H1 (cell line): ENCODE measurements at regions not wholly inside any gene's neighbourhood (a gene's known extent, or its start where the extent isn't known, plus 50 kb on each side); places are given as distances from the start of the nearest gene placed in this dataset.
"Not testable (repeated sequence)": the region's sequence is repeated elsewhere in the genome, so short reads cannot be mapped to it uniquely, and the experiment has no call there.

Source experiments
- CTCF ChIA-PET: fragments of 300-600 bp; sonication (Branson Sonifier 250); formaldehyde crosslinking; loops from one replicate; lab custom pipeline; 2021; ENCODE audit not compliant: partially characterized antibody; lab: Charles Lee
- POLR2A ChIA-PET: fragments of 300-600 bp; sonication (Branson Sonifier 250); formaldehyde crosslinking; loops from one replicate; lab custom pipeline; 2021; ENCODE audit warnings: inconsistent platforms; ENCODE audit not compliant: partially characterized antibody; lab: Charles Lee
- DNase-seq, 2 experiments: peaks; one replicate each; pipeline versions ENCODE4 v3.0.0 to v3.0.0-alpha.2; 2010 to 2022; ENCODE audit warnings: low spot score in 2 of 2, low read depth in 1 of 2, mixed read lengths in 1 of 2
- FAIRE-seq: peaks from 2 replicates; lab custom pipeline; 2011; peaks lifted over from hg19 to GRCh38; lab: Jason Lieb, UNC
- H2AFZ ChIP-seq: 2 replicates; pipeline ENCODE4 v1.8.1; 2012; ENCODE audit warnings: low read length, inconsistent platforms
- H2AK5ac ChIP-seq: 2 replicates; pipeline ENCODE4 v1.6.1; 2013; ENCODE audit warnings: low read depth, low read length
- H2BK120ac ChIP-seq: replicated peaks from 2 replicates; pipeline ENCODE3; 2013; ENCODE audit warnings: low read depth, low read length, inconsistent platforms
- H2BK12ac ChIP-seq: 2 replicates; pipeline ENCODE4 v1.6.1; 2013; ENCODE audit warnings: low read depth, low read length
- H2BK15ac ChIP-seq: 2 replicates; pipeline ENCODE4 v1.6.1; 2013; ENCODE audit warnings: low read length
- H2BK20ac ChIP-seq: 2 replicates; pipeline ENCODE4 v1.6.1; 2013; ENCODE audit warnings: low read length
- H2BK5ac ChIP-seq: 2 replicates; pipeline ENCODE4 v1.6.1; 2013; ENCODE audit warnings: low read depth, low read length
- H3K14ac ChIP-seq: 2 replicates; pipeline ENCODE4 v1.6.1; 2013; ENCODE audit warnings: inconsistent platforms; ENCODE audit not compliant: insufficient read length
- H3K18ac ChIP-seq: 2 replicates; pipeline ENCODE4 v1.6.1; 2013; ENCODE audit warnings: low read length; ENCODE audit errors: extremely low read depth
- H3K23ac ChIP-seq: 2 replicates; pipeline ENCODE4 v1.6.1; 2013; ENCODE audit warnings: inconsistent platforms; ENCODE audit not compliant: insufficient read length
- H3K23me2 ChIP-seq: 2 replicates; pipeline ENCODE4 v1.6.1; 2013; ENCODE audit warnings: low read depth, low read length
- H3K27ac ChIP-seq: 2 replicates; pipeline ENCODE4 v1.6.1; 2011; ENCODE audit warnings: low read depth, low read length, inconsistent platforms
- H3K27me3 ChIP-seq, 4 experiments: replicated peaks in 1 of 4; 1 replicate in 1 of 4; 2 replicates in 3 of 4; pipeline versions ENCODE4 v1.6.1 to v1.8.1; 2011 to 2013; ENCODE audit warnings: low read length in 3 of 4, mild to moderate bottlenecking in 3 of 4, inconsistent platforms in 2 of 4, mixed read lengths in 2 of 4, moderate library complexity in 1 of 4; ENCODE audit not compliant: control insufficient read depth in 3 of 4, insufficient read depth in 3 of 4; ENCODE audit errors: extremely low read depth in 1 of 4
- H3K36me3 ChIP-seq, 4 experiments: 2 replicates each; pipeline versions ENCODE4 v1.6.1 to v1.8.1; 2011 to 2013; ENCODE audit warnings: mild to moderate bottlenecking in 4 of 4, low read length in 3 of 4, moderate library complexity in 2 of 4, control low read depth in 1 of 4, inconsistent platforms in 1 of 4; ENCODE audit not compliant: insufficient read depth in 4 of 4, control insufficient read depth in 2 of 4
- H3K4ac ChIP-seq: replicated peaks from 2 replicates; pipeline ENCODE3; 2013; ENCODE audit warnings: low read length, low read depth, mixed read lengths, inconsistent platforms; ENCODE audit not compliant: insufficient read length
- H3K4me1 ChIP-seq, 4 experiments: replicated peaks in 1 of 4; 1 replicate in 1 of 4; 2 replicates in 3 of 4; pipeline versions ENCODE4 v1.6.1 to v1.8.1; 2011 to 2013; ENCODE audit warnings: low read length in 3 of 4, inconsistent platforms in 2 of 4, mixed read lengths in 1 of 4; ENCODE audit not compliant: insufficient read depth in 4 of 4, control insufficient read depth in 3 of 4
- H3K4me2 ChIP-seq, 2 experiments: 2 replicates each; pipeline versions ENCODE4 v1.6.1 to v1.8.1; 2011 to 2013; ENCODE audit warnings: low read depth in 2 of 2, low read length in 2 of 2, control low read depth in 1 of 2, inconsistent platforms in 1 of 2, mild to moderate bottlenecking in 1 of 2; ENCODE audit not compliant: insufficient read depth in 1 of 2
- H3K4me3 ChIP-seq, 4 experiments: fragments of 200-600, 300-600 bp in 1 of 4; sonication (generic), shearing (Covaris generic), sonication (Bioruptor Twin) in 1 of 4; 2 replicates each; pipeline versions ENCODE4 v1.5.1 to v1.8.1; 2011 to 2016; ENCODE audit warnings: low read length in 4 of 4, low read depth in 3 of 4, control low read depth in 2 of 4, inconsistent platforms in 2 of 4, mild to moderate bottlenecking in 2 of 4, mixed read lengths in 1 of 4, moderate library complexity in 1 of 4; ENCODE audit not compliant: insufficient read depth in 2 of 4; ENCODE audit errors: extremely low read depth in 1 of 4
- H3K56ac ChIP-seq: replicated peaks from 2 replicates; pipeline ENCODE3; 2013; ENCODE audit warnings: low read depth, mild to moderate bottlenecking, mixed read lengths, low read length, inconsistent platforms; ENCODE audit not compliant: insufficient read length
- H3K79me1 ChIP-seq: 2 replicates; pipeline ENCODE4 v1.6.1; 2013; ENCODE audit warnings: low read depth, low read length, control low read depth
- H3K79me2 ChIP-seq, 2 experiments: 2 replicates each; pipeline versions ENCODE4 v1.6.1 to v1.8.1; 2012 to 2013; ENCODE audit warnings: low read length in 2 of 2, mild to moderate bottlenecking in 2 of 2, inconsistent platforms in 1 of 2; ENCODE audit not compliant: insufficient read depth in 2 of 2, control insufficient read depth in 1 of 2
- H3K9ac ChIP-seq, 4 experiments: replicated peaks in 1 of 4; 1 replicate in 1 of 4; 2 replicates in 3 of 4; pipeline versions ENCODE4 v1.6.1 to v1.8.1; 2011 to 2013; ENCODE audit warnings: low read depth in 3 of 4, low read length in 3 of 4, control low read depth in 2 of 4, mild to moderate bottlenecking in 2 of 4, moderate library complexity in 2 of 4, inconsistent platforms in 1 of 4; ENCODE audit errors: extremely low read depth in 1 of 4
- H3K9me3 ChIP-seq, 2 experiments: 2 replicates each; pipeline versions ENCODE4 v1.6.1 to v1.8.1; 2012 to 2013; ENCODE audit warnings: mild to moderate bottlenecking in 2 of 2, moderate library complexity in 2 of 2, control low read depth in 1 of 2, inconsistent platforms in 1 of 2, low read depth in 1 of 2, low read length in 1 of 2, mixed read lengths in 1 of 2; ENCODE audit not compliant: insufficient read depth in 2 of 2
- H4K20me1 ChIP-seq, 2 experiments: replicated peaks in 1 of 2; 2 replicates each; pipeline versions ENCODE3 to v1.8.1; 2011 to 2013; ENCODE audit warnings: inconsistent platforms in 2 of 2, low read length in 2 of 2, mild to moderate bottlenecking in 1 of 2; ENCODE audit not compliant: insufficient read depth in 2 of 2, control insufficient read depth in 1 of 2
- H4K5ac ChIP-seq: 2 replicates; pipeline ENCODE4 v1.6.1; 2013; ENCODE audit warnings: low read length, low read depth, mixed read lengths, inconsistent platforms; ENCODE audit not compliant: insufficient read length
- H4K8ac ChIP-seq: 2 replicates; pipeline ENCODE4 v1.8.0; 2013; ENCODE audit warnings: mild to moderate bottlenecking, moderate library complexity, low read length, inconsistent platforms; ENCODE audit not compliant: insufficient read depth; ENCODE audit errors: extremely low read depth
- H4K91ac ChIP-seq: replicated peaks from 2 replicates; pipeline ENCODE3; 2013; ENCODE audit warnings: low read length, mixed read lengths, inconsistent platforms; ENCODE audit not compliant: insufficient read length
- TCF12 ChIP-seq: IDR thresholded peaks from 2 replicates; pipeline ENCODE4 v1.6.1; 2011; ENCODE audit warnings: low read depth, mild to moderate bottlenecking, low read length
- WGBS, 2 experiments: shearing (Covaris generic) in 1 of 2; methylation state at CpG; one replicate each; pipeline versions ENCODE4 v1.1.6 to v1.1.7; 2013 to 2015; ENCODE audit warnings: low lambda C conversion rate in 2 of 2, mixed read lengths in 2 of 2, inconsistent platforms in 1 of 2, low coverage in 1 of 2, missing lambda C conversion rate in 1 of 2; ENCODE audit not compliant: insufficient replicate concordance in 2 of 2, insufficient coverage in 1 of 2, insufficient read length in 1 of 2; ENCODE audit errors: extremely low coverage in 1 of 2, missing lambda C conversion rate in 1 of 2; 5-methylcytosine and 5-hydroxymethylcytosine counted together
- TF ChIP-seq, protein P1 (sequence below): IDR thresholded peaks from 2 replicates; pipeline ENCODE4 v1.6.1; 2012; ENCODE audit warnings: low read length, inconsistent platforms

DNA sequence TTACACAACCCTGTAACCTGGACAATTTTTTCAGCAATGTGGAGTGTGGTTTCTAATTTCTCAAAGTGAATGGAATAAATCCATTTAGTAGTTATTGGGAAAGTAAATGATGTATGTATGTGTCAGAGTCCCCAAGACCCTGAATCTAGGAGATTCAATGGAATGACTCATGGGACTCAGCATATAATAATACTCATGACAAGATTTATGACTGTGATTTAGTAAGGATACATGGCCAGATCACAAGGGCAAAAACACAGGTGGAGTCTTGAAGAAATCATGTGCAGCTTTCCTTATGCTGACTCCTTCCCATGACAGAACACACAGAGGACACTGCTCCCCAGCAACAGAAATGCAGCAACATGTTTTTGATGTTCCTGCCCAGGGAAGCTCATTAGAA lies 1877.7 kb upstream of the LRRTM1 start (continued):
- TF ChIP-seq, protein P1, sequence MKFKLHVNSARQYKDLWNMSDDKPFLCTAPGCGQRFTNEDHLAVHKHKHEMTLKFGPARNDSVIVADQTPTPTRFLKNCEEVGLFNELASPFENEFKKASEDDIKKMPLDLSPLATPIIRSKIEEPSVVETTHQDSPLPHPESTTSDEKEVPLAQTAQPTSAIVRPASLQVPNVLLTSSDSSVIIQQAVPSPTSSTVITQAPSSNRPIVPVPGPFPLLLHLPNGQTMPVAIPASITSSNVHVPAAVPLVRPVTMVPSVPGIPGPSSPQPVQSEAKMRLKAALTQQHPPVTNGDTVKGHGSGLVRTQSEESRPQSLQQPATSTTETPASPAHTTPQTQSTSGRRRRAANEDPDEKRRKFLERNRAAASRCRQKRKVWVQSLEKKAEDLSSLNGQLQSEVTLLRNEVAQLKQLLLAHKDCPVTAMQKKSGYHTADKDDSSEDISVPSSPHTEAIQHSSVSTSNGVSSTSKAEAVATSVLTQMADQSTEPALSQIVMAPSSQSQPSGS: no peak
- no peak for TF ChIP-seq TCF12

DNA sequence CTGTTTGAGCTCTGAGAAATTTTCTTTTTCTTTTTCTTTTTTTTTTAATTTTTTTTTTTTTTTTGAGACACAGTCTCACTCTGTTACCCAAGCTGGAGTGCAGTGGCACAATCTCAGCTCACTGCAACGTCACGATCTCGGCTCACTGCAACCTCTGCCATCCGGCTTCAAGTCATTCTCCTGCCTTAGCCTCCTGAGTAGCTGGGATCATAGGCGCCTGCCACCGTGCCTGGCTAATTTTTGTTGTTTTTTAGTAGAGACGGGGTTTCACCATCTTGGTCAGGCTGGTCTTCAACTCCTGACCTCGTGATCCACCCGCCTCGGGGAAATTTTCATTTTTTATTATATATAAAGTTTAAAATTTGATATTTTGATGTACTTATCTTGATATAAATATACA lies 1870.7 kb upstream of the LRRTM1 start:
- H3K4me2 ChIP-seq, H3K79me2 ChIP-seq, H3K18ac ChIP-seq, H2BK15ac ChIP-seq, DNase-seq, H2BK20ac ChIP-seq, H3K36me3 ChIP-seq, H4K5ac ChIP-seq, H4K91ac ChIP-seq, H3K4me1 ChIP-seq, H3K4me3 ChIP-seq, H2BK120ac ChIP-seq, H3K27ac ChIP-seq, H3K14ac ChIP-seq, H2BK12ac ChIP-seq, POLR2A ChIA-PET, H3K9ac ChIP-seq, CTCF ChIA-PET, H4K8ac ChIP-seq, H3K56ac ChIP-seq, H4K20me1 ChIP-seq, H2AK5ac ChIP-seq, H3K9me3 ChIP-seq, FAIRE-seq, H2AFZ ChIP-seq, H3K23me2 ChIP-seq, H3K79me1 ChIP-seq, H3K4ac ChIP-seq, H2BK5ac ChIP-seq, H3K27me3 ChIP-seq, H3K23ac ChIP-seq: not testable (repeated sequence)
- 96% methylated on average over 10 of the region's 10 CpGs; no CpG with 5 or more reads in 1 of the 2 experiments for WGBS, 2 experiments
